Urinary bladder (tissue), 3 donors: ENCODE measurements at regions not wholly inside any gene's neighbourhood (a gene's known extent, or its start where the extent isn't known, plus 50 kb on each side); places are given as distances from the start of the nearest gene placed in this dataset.

Experiments used
- DNase-seq: peaks from one replicate; pipeline ENCODE4 v3.0.0-alpha.2; 2015; ENCODE audit errors: extremely low spot score
- H3K27ac ChIP-seq: one replicate; pipeline ENCODE4 v1.5.1; 2013; ENCODE audit warnings: low read depth, mild to moderate bottlenecking, moderate library complexity
- H3K36me3 ChIP-seq: one replicate; pipeline ENCODE4 v1.6.1; 2013; ENCODE audit warnings: mild to moderate bottlenecking, moderate library complexity; ENCODE audit not compliant: insufficient read depth
- H3K4me1 ChIP-seq: one replicate; pipeline ENCODE4 v1.6.1; 2013; ENCODE audit warnings: mild to moderate bottlenecking, moderate library complexity; ENCODE audit not compliant: insufficient read depth
- H3K4me3 ChIP-seq: one replicate; pipeline ENCODE4 v1.5.1; 2013; ENCODE audit warnings: low read depth, low read length
- WGBS: extraction: QIAGEN DNeasy Blood & Tissue Kit; methylation state at CpG from one replicate; pipeline ENCODE4 v1.1.7; 2013; 5-methylcytosine and 5-hydroxymethylcytosine counted together
- donor health status: healthy with polysubstance abuse.
- donor health status: healthy.

GRCh38 chr4:60088807-60089486, 1111.2 kb upstream of the ADGRL3 start:
- WGBS = 73% methylated on average over 3 of the region's 3 CpGs
- Histone ChIP-seq H3K36me3 (no peaks in the 10 kb centered on the region), H3K27ac (no peak overlapping the region), H3K4me1 (no peaks in the 10 kb centered on the region), H3K4me3 (no peak overlapping the region)
- no peak for DNase-seq

- WGBS = 74% methylated on average over 3 of the region's 3 CpGs
- no peak for DNase-seq
- Histone ChIP-seq H3K4me3 (no peak overlapping the region), H3K4me1 (no peaks in the 10 kb centered on the region), H3K27ac (no peak overlapping the region), H3K36me3 (no peaks in the 10 kb centered on the region)
Measured at GRCh38 chr4:60089546-60090273, 1110.4 kb upstream of the ADGRL3 start.

GRCh38 chr4:60096676-60097075, 1103.5 kb upstream of the ADGRL3 start:
- Histone ChIP-seq H3K36me3 (no peaks in the 10 kb centered on the region), H3K27ac (no peak overlapping the region), H3K4me1 (no peaks in the 10 kb centered on the region), H3K4me3 (no peak overlapping the region)
- 1% methylated on average over 1 of the region's 1 CpG for WGBS
- no peak for DNase-seq

GRCh38 chr4:60116592-60116991, 1083.5 kb upstream of the ADGRL3 start:
- Histone ChIP-seq H3K27ac (no peak overlapping the region), H3K4me1 (no peaks in the 10 kb centered on the region), H3K4me3 (no peak overlapping the region), H3K36me3 (no peaks in the 10 kb centered on the region)
- 93% methylated on average over 3 of the region's 3 CpGs for WGBS
- DNase-seq = no peak

- H3K4me3 ChIP-seq = no peak overlapping the region
- 89% methylated on average over 3 of the region's 3 CpGs for whole genome bisulfite sequencing
- no peak for DNase-seq
- no peak overlapping the region for H3K27ac ChIP-seq
- H3K4me1 ChIP-seq = no peaks in the 10 kb centered on the region
- H3K36me3 ChIP-seq = no peaks in the 10 kb centered on the region
Measured at GRCh38 chr4:60117726-60118323, 1082.3 kb upstream of the ADGRL3 start.

- Histone ChIP-seq H3K4me3 (no peak overlapping the region), H3K36me3 (no peaks in the 10 kb centered on the region), H3K4me1 (no peaks in the 10 kb centered on the region), H3K27ac (no peak overlapping the region)
- DNase-seq = no peak
- WGBS = 91% methylated on average over 6 of the region's 6 CpGs
Measured at GRCh38 chr4:60122820-60123219, 1077.3 kb upstream of the ADGRL3 start.

GRCh38 chr4:60128888-60129287, 1071.2 kb upstream of the ADGRL3 start:
- no peak overlapping the region for H3K4me3 ChIP-seq
- H3K4me1 ChIP-seq = no peaks in the 10 kb centered on the region
- WGBS = 59% methylated on average over 4 of the region's 4 CpGs
- no peak for DNase-seq
- no peaks in the 10 kb centered on the region for H3K36me3 ChIP-seq
- H3K27ac ChIP-seq = no peak overlapping the region

- H3K4me1 ChIP-seq = no peaks in the 10 kb centered on the region
- no peaks in the 10 kb centered on the region for H3K36me3 ChIP-seq
- no peak for DNase-seq
- H3K27ac ChIP-seq = no peak overlapping the region
- WGBS = 70% methylated on average over 1 of the region's 1 CpG
- H3K4me3 ChIP-seq = no peak overlapping the region
Measured at GRCh38 chr4:60129740-60130139, 1070.4 kb upstream of the ADGRL3 start.

- WGBS = 91% methylated on average over 1 of the region's 1 CpG
- H3K4me1 ChIP-seq = no peaks in the 10 kb centered on the region
- no peak for DNase-seq
- H3K4me3 ChIP-seq = no peak overlapping the region
- no peaks in the 10 kb centered on the region for H3K36me3 ChIP-seq
- no peak overlapping the region for H3K27ac ChIP-seq
Measured at GRCh38 chr4:60133375-60133774, 1066.8 kb upstream of the ADGRL3 start.

GRCh38 chr4:60134099-60134498, 1066.0 kb upstream of the ADGRL3 start:
- H3K4me3 ChIP-seq = no peak overlapping the region
- H3K4me1 ChIP-seq = no peaks in the 10 kb centered on the region
- 89% methylated on average over 7 of the region's 7 CpGs for WGBS
- no peaks in the 10 kb centered on the region for H3K36me3 ChIP-seq
- no peak for DNase-seq
- H3K27ac ChIP-seq = no peak overlapping the region

- Histone ChIP-seq H3K36me3 (no peaks in the 10 kb centered on the region), H3K4me3 (no peak overlapping the region), H3K27ac (no peak overlapping the region), H3K4me1 (no peaks in the 10 kb centered on the region)
- DNase-seq = no peak
- WGBS = 88% methylated on average over 5 of the region's 5 CpGs
Measured at GRCh38 chr4:60155088-60155487, 1045.0 kb upstream of the ADGRL3 start.

GRCh38 chr4:60173103-60173502, 1027.0 kb upstream of the ADGRL3 start:
- DNase-seq = no peak
- Histone ChIP-seq H3K27ac (no peak overlapping the region), H3K36me3 (no peaks in the 10 kb centered on the region), H3K4me1 (no peaks in the 10 kb centered on the region), H3K4me3 (no peak overlapping the region)

GRCh38 chr4:60173718-60174117, 1026.4 kb upstream of the ADGRL3 start:
- no peak overlapping the region for H3K27ac ChIP-seq
- no peak for DNase-seq
- H3K4me3 ChIP-seq = no peak overlapping the region
- no peaks in the 10 kb centered on the region for H3K36me3 ChIP-seq
- H3K4me1 ChIP-seq = no peaks in the 10 kb centered on the region
- WGBS = 93% methylated on average over 5 of the region's 5 CpGs

- DNase-seq = no peak
- Histone ChIP-seq H3K4me1 (no peaks in the 10 kb centered on the region), H3K36me3 (no peaks in the 10 kb centered on the region), H3K27ac (no peak overlapping the region), H3K4me3 (no peak overlapping the region)
- 19% methylated on average over 1 of the region's 1 CpG for WGBS
Measured at GRCh38 chr4:60175241-60175640, 1024.9 kb upstream of the ADGRL3 start.
